Keratinocyte (primary cell): ENCODE measurements at regions not wholly inside any gene's neighbourhood (a gene's known extent, or its start where the extent isn't known, plus 50 kb on each side); places are given as distances from the start of the nearest gene placed in this dataset.

Experiments
- DNase-seq: peaks from one replicate; pipeline ENCODE4 v3.0.0-alpha.2; 2011; ENCODE audit warnings: low read depth, missing footprints, low spot score
- FAIRE-seq: peaks from 2 replicates; lab custom pipeline; 2011; peaks lifted over from hg19 to GRCh38; lab: Jason Lieb, UNC
- H2AFZ ChIP-seq: 2 replicates; pipeline ENCODE4 v1.6.0; 2012; ENCODE audit warnings: low read length, control low read depth, inconsistent platforms; ENCODE audit not compliant: control insufficient read depth
- H3K27ac ChIP-seq: 2 replicates; pipeline ENCODE4 v1.5.1; 2011; ENCODE audit warnings: low read length; ENCODE audit not compliant: control insufficient read depth, insufficient read depth
- H3K27me3 ChIP-seq: 3 replicates; pipeline ENCODE4 v1.6.0; 2011; ENCODE audit warnings: low read length; ENCODE audit not compliant: control insufficient read depth, insufficient read depth; ENCODE audit errors: extremely low read depth
- H3K36me3 ChIP-seq, 2 experiments: 2 replicates in 1 of 2; 3 replicates in 1 of 2; pipeline ENCODE4 v1.5.1; 2011; ENCODE audit warnings: low read length in 2 of 2, mild to moderate bottlenecking in 1 of 2; ENCODE audit not compliant: control insufficient read depth in 2 of 2, insufficient read depth in 2 of 2; ENCODE audit errors: extremely low read depth in 1 of 2
- H3K4me1 ChIP-seq: 3 replicates; pipeline ENCODE4 v1.5.1; 2011; ENCODE audit warnings: low read length; ENCODE audit not compliant: control insufficient read depth, insufficient read depth; ENCODE audit errors: extremely low read depth
- H3K4me2 ChIP-seq: 3 replicates; pipeline ENCODE4 v1.6.0; 2011; ENCODE audit warnings: low read depth, low read length; ENCODE audit not compliant: control insufficient read depth, insufficient read depth; ENCODE audit errors: extremely low read depth
- H3K4me3 ChIP-seq, 3 experiments: fragments of 200-600 bp in 1 of 3; sonication (generic) in 1 of 3; 2 replicates in 2 of 3; 3 replicates in 1 of 3; pipeline ENCODE4 v1.5.1; 2011 to 2016; ENCODE audit warnings: low read length in 3 of 3, mild to moderate bottlenecking in 3 of 3, control low read depth in 2 of 3, inconsistent platforms in 1 of 3, low read depth in 1 of 3, mixed read lengths in 1 of 3, mixed run types in 1 of 3, moderate library complexity in 1 of 3; ENCODE audit not compliant: control insufficient read depth in 2 of 3, insufficient read depth in 2 of 3; ENCODE audit errors: extremely low read depth in 1 of 3
- H3K79me2 ChIP-seq: 2 replicates; pipeline ENCODE4 v1.6.0; 2012; ENCODE audit warnings: low read length; ENCODE audit not compliant: control insufficient read depth, insufficient read depth
- H3K9ac ChIP-seq: 3 replicates; pipeline ENCODE4 v1.6.0; 2011; ENCODE audit warnings: low read length; ENCODE audit not compliant: control insufficient read depth, insufficient read depth; ENCODE audit errors: extremely low read depth
- H3K9me1 ChIP-seq: 3 replicates; pipeline ENCODE4 v1.6.0; 2011; ENCODE audit warnings: low read length; ENCODE audit not compliant: control insufficient read depth, insufficient read depth; ENCODE audit errors: extremely low read depth
- H3K9me3 ChIP-seq: 2 replicates; pipeline ENCODE4 v1.5.1; 2012; ENCODE audit warnings: low read depth, low read length; ENCODE audit not compliant: control insufficient read depth
- H4K20me1 ChIP-seq: 3 replicates; pipeline ENCODE4 v1.6.0; 2011; ENCODE audit warnings: low read length; ENCODE audit not compliant: control insufficient read depth, insufficient read depth; ENCODE audit errors: extremely low read depth
- EZH2 ChIP-seq: IDR thresholded peaks from one replicate; pipeline ENCODE4 v1.6.1; 2012; ENCODE audit warnings: inconsistent platforms, mild to moderate bottlenecking, low read length, moderate library complexity
- dilution Hi-C: fragments of 300-500 bp; cut with MboI; formaldehyde crosslinking; loops from one replicate; pipeline ENCODE4 v1.7.0; 2020; ENCODE audit warnings: low sequenced_read_pairs; ENCODE audit not compliant: extremely low pct_ligation_motif_present
- TF ChIP-seq, protein P1 (sequence below), 3 experiments: IDR thresholded peaks in 1 of 3; conservative IDR thresholded peaks in 1 of 3; optimal IDR thresholded peaks in 1 of 3; 2 replicates in 2 of 3; 3 replicates in 1 of 3; pipeline versions ENCODE3 to v1.5.1; 2011; ENCODE audit warnings: low read length in 3 of 3, mild to moderate bottlenecking in 3 of 3, moderate library complexity in 2 of 3, control low read depth in 1 of 3, inconsistent platforms in 1 of 3; ENCODE audit not compliant: insufficient read depth in 2 of 3; ENCODE audit errors: extremely low read depth in 1 of 3

DNA sequence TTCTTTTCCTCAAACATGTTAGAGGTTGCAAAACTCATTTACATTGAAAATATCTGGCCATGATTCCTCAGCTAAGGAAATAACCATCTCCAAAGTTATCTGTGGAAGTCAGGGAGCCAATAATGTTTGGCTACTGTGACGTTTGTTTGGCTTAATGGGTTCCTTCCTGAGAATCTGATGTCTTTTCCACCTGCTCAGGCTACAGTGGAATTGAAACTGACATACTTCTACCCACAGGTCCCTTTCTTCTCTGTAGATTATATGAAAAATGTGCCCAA, 221.1 kb upstream of the XYLT1 start:
- Histone ChIP-seq H3K9me3 (no peaks in the 10 kb centered on the region), H3K36me3 (no peaks in the 10 kb centered on the region), H3K4me1 (no peaks in the 10 kb centered on the region), H4K20me1 (no peaks in the 10 kb centered on the region), H3K27ac (no peak overlapping the region), H3K4me2 (no peak overlapping the region), H2AFZ (no peak overlapping the region), H3K9me1 (no peaks in the 10 kb centered on the region), H3K27me3 (no peaks in the 10 kb centered on the region), H3K79me2 (no peaks in the 10 kb centered on the region), H3K9ac (no peak overlapping the region), H3K4me3 (no peak overlapping the region)
- DNase-seq, result no peak
- TF ChIP-seq, protein P1, sequence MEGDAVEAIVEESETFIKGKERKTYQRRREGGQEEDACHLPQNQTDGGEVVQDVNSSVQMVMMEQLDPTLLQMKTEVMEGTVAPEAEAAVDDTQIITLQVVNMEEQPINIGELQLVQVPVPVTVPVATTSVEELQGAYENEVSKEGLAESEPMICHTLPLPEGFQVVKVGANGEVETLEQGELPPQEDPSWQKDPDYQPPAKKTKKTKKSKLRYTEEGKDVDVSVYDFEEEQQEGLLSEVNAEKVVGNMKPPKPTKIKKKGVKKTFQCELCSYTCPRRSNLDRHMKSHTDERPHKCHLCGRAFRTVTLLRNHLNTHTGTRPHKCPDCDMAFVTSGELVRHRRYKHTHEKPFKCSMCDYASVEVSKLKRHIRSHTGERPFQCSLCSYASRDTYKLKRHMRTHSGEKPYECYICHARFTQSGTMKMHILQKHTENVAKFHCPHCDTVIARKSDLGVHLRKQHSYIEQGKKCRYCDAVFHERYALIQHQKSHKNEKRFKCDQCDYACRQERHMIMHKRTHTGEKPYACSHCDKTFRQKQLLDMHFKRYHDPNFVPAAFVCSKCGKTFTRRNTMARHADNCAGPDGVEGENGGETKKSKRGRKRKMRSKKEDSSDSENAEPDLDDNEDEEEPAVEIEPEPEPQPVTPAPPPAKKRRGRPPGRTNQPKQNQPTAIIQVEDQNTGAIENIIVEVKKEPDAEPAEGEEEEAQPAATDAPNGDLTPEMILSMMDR (optimal IDR thresholded peaks at IDR 0.05 in 1 of 3, IDR thresholded peaks at IDR 0.05 in 1 of 3, conservative IDR thresholded peaks at IDR 0.05 in 1 of 3; ENCODE audit: extremely low read depth in 1 of 3, insufficient read depth in 2 of 3, low read length in 3 of 3), result no peak
- no peak for TF ChIP-seq EZH2
- dilution Hi-C loops, result no loop called here
- no peak for FAIRE-seq

- H3K36me3 ChIP-seq, result no peaks in the 10 kb centered on the region
- no peak overlapping the region for H3K9ac ChIP-seq
- no peaks in the 10 kb centered on the region for H3K79me2 ChIP-seq
- no peak overlapping the region for H3K4me3 ChIP-seq
- no peaks in the 10 kb centered on the region for H3K9me1 ChIP-seq
- no peaks in the 10 kb centered on the region for H3K9me3 ChIP-seq
- no peak overlapping the region for H3K4me2 ChIP-seq
- no peak for DNase-seq
- no peaks in the 10 kb centered on the region for H4K20me1 ChIP-seq
- dilution Hi-C loops, result no loop called here
- H2AFZ ChIP-seq, result no peak overlapping the region
- no peak overlapping the region for H3K27ac ChIP-seq
- no peak for FAIRE-seq
- H3K4me1 ChIP-seq, result no peaks in the 10 kb centered on the region
- H3K27me3 ChIP-seq, result no peaks in the 10 kb centered on the region
- TF ChIP-seq, protein P1 (optimal IDR thresholded peaks at IDR 0.05 in 1 of 3, IDR thresholded peaks at IDR 0.05 in 1 of 3, conservative IDR thresholded peaks at IDR 0.05 in 1 of 3; ENCODE audit: extremely low read depth in 1 of 3, insufficient read depth in 2 of 3, low read length in 3 of 3), result no peak
- TF ChIP-seq EZH2, result no peak
These were observed 220.5 kb upstream of the XYLT1 start for GRCh38 chr16:17691106-17691898.
